NAMALWA (cell line): ENCODE measurements at regions not wholly inside any gene's neighbourhood (a gene's known extent, or its start where the extent isn't known, plus 50 kb on each side); places are given as distances from the start of the nearest gene placed in this dataset.

Experiments used
- DNase-seq: peaks from one replicate; pipeline ENCODE4 v3.0.0-alpha.2; 2015; ENCODE audit warnings: low spot score

- no peak for DNase-seq
These were observed 96.8 kb downstream of the TMEM26 start for GRCh38 chr10:61356354-61356753.

GRCh38 chr10:61355211-61355610 lies 98.0 kb downstream of the TMEM26 start:
- no peak for DNase-seq

- no peak for DNase-seq
These were observed 98.7 kb downstream of the TMEM26 start for GRCh38 chr10:61354401-61354975.

GRCh38 chr10:61350794-61351193 lies 102.4 kb downstream of the TMEM26 start:
- no peak for DNase-seq

- DNase-seq: no peak
These were observed 103.1 kb downstream of the TMEM26 start for GRCh38 chr10:61350068-61350467.

- DNase-seq: no peak
These were observed 106.3 kb downstream of the TMEM26 start for GRCh38 chr10:61346796-61347413.

- no peak for DNase-seq
These were observed 109.4 kb downstream of the TMEM26 start for GRCh38 chr10:61343796-61344195.

GRCh38 chr10:61342858-61343572 lies 110.2 kb downstream of the TMEM26 start:
- DNase-seq: no peak

- no peak for DNase-seq
These were observed 112.2 kb downstream of the TMEM26 start for GRCh38 chr10:61341008-61341407.

- DNase-seq: no peak
These were observed 115.0 kb downstream of the TMEM26 start for GRCh38 chr10:61338146-61338545.

GRCh38 chr10:61337741-61338140 lies 115.4 kb downstream of the TMEM26 start:
- DNase-seq: no peak

GRCh38 chr10:61336831-61337230 lies 116.3 kb downstream of the TMEM26 start:
- DNase-seq: no peak

GRCh38 chr10:61335359-61335758 lies 117.8 kb downstream of the TMEM26 start:
- DNase-seq: no peak

GRCh38 chr10:61332581-61332980 lies 120.6 kb downstream of the TMEM26 start:
- DNase-seq: no peak

- DNase-seq: no peak
These were observed 122.5 kb downstream of the TMEM26 start for GRCh38 chr10:61330669-61331068.

GRCh38 chr10:61329854-61330253 lies 123.3 kb downstream of the TMEM26 start:
- no peak for DNase-seq

- no peak for DNase-seq
These were observed 127.8 kb downstream of the TMEM26 start for GRCh38 chr10:61325223-61325960.

GRCh38 chr10:61323726-61324125 lies 129.5 kb downstream of the TMEM26 start:
- no peak for DNase-seq

GRCh38 chr10:61321041-61321857 lies 131.9 kb downstream of the TMEM26 start:
- no peak for DNase-seq

GRCh38 chr10:61320257-61320587 lies 133.0 kb downstream of the TMEM26 start:
- no peak for DNase-seq

- no peak for DNase-seq
These were observed 133.6 kb downstream of the TMEM26 start for GRCh38 chr10:61319386-61320256.
